Neural progenitor cell (in vitro differentiated cells): ENCODE measurements at regions not wholly inside any gene's neighbourhood (a gene's known extent, or its start where the extent isn't known, plus 50 kb on each side); places are given as distances from the start of the nearest gene placed in this dataset.

Experiments
- EZH2phosphoT487 ChIP-seq: fragments of 200-600 bp; sonication (generic); IDR thresholded peaks from 2 replicates; pipeline ENCODE4 v1.6.1; 2017; ENCODE audit warnings: antibody characterized with exemption
- TF ChIP-seq, protein P1 (sequence below): fragments of 200-600 bp; sonication (generic); IDR thresholded peaks from 2 replicates; pipeline ENCODE4 v1.5.1; 2017; ENCODE audit warnings: antibody characterized with exemption, mild to moderate bottlenecking

DNA sequence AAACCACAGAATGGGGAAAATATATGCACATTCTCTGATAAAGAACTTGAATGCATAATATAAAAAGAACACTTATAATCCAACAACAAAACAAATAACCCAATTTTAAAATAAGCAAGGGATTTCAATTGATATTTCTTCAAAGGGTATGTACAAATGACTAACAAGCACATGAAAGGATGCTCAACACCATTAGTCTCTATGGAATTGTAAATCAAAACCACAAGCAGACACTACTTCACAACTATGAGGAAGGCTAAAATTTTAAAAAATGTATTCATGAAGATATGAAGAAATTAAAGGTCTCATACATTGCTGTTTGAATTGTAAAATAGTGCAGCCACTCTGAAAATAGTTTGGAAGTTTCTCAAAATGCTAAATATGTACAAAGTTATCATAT lies 78.9 kb upstream of the GAS1 start:
- TF ChIP-seq, protein P1, sequence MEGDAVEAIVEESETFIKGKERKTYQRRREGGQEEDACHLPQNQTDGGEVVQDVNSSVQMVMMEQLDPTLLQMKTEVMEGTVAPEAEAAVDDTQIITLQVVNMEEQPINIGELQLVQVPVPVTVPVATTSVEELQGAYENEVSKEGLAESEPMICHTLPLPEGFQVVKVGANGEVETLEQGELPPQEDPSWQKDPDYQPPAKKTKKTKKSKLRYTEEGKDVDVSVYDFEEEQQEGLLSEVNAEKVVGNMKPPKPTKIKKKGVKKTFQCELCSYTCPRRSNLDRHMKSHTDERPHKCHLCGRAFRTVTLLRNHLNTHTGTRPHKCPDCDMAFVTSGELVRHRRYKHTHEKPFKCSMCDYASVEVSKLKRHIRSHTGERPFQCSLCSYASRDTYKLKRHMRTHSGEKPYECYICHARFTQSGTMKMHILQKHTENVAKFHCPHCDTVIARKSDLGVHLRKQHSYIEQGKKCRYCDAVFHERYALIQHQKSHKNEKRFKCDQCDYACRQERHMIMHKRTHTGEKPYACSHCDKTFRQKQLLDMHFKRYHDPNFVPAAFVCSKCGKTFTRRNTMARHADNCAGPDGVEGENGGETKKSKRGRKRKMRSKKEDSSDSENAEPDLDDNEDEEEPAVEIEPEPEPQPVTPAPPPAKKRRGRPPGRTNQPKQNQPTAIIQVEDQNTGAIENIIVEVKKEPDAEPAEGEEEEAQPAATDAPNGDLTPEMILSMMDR, result no peak
- no peak for TF ChIP-seq EZH2phosphoT487
